Progenitor cell of endocrine pancreas (in vitro differentiated cells): ENCODE measurements at regions not wholly inside any gene's neighbourhood (a gene's known extent, or its start where the extent isn't known, plus 50 kb on each side); places are given as distances from the start of the nearest gene placed in this dataset.

Experiments
- DNase-seq: peaks from one replicate; pipeline ENCODE4 v3.0.0; 2021; ENCODE audit warnings: low spot score; ENCODE audit not compliant: unreplicated experiment
- H3K27ac Mint-ChIP-seq: 2 replicates; pipeline ENCODE4 v1.8.0; 2021; ENCODE audit warnings: mild to moderate bottlenecking, moderate library complexity, mixed read lengths
- H3K27me3 Mint-ChIP-seq: 2 replicates; pipeline ENCODE4 v1.8.0; 2021; ENCODE audit warnings: mixed read lengths
- H3K36me3 Mint-ChIP-seq: 2 replicates; pipeline ENCODE4 v1.8.0; 2022; ENCODE audit warnings: mixed read lengths; ENCODE audit not compliant: insufficient read depth
- H3K4me1 Mint-ChIP-seq: 2 replicates; pipeline ENCODE4 v1.8.0; 2021; ENCODE audit warnings: low read depth, mixed read lengths
- H3K4me3 Mint-ChIP-seq: 2 replicates; pipeline ENCODE4 v1.8.0; 2021; ENCODE audit warnings: low read depth, mild to moderate bottlenecking, moderate library complexity, mixed read lengths
- H3K9me3 Mint-ChIP-seq: 2 replicates; pipeline ENCODE4 v1.8.0; 2021; ENCODE audit warnings: low read depth, mixed read lengths
- CTCF ChIP-seq: fragments of 200-600 bp; sonication (generic); IDR thresholded peaks from one replicate; pipeline ENCODE4 v1.5.0; 2021; ENCODE audit warnings: antibody characterized with exemption, mild to moderate bottlenecking; ENCODE audit not compliant: unreplicated experiment

- Mint-ChIP-seq H3K27me3 (no peaks in the 10 kb centered on the region), H3K36me3 (peaks cover 4% of the 10 kb centered on the region), H3K9me3 (no peaks in the 10 kb centered on the region), H3K27ac (peak overlapping the region; percentile 39), H3K4me1 (peaks cover 24% of the 10 kb centered on the region), H3K4me3 (no peak overlapping the region)
- no peak for DNase-seq
- no peak for TF ChIP-seq CTCF
Observed at GRCh38 chr1:39128959-39129358, 75.5 kb upstream of the MACF1 start.

DNA sequence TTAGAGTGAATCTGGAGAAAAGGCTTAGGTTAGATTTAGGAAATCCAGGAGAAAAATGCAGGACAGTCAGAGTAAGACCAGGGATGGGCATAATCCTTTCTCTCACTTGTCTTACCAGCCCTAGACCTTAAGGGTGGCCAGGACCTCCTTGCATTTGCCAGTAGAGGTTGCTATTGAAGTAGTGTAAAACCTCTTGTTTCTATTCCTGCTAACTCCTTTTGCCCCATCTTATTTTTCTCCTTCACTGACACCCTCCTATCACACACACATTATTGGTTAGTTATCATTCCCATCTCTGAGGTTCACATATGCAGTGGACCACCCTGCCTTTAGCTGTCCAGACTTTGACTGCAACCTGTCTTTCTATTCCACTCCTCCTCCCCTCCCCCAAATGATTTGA is 75.0 kb upstream of the MACF1 start:
- no peak for DNase-seq
- no peak for TF ChIP-seq CTCF
- Mint-ChIP-seq H3K27ac (no peak overlapping the region), H3K4me1 (peaks cover 24% of the 10 kb centered on the region), H3K36me3 (peaks cover 4% of the 10 kb centered on the region), H3K27me3 (no peaks in the 10 kb centered on the region), H3K4me3 (no peak overlapping the region), H3K9me3 (no peaks in the 10 kb centered on the region)

DNA sequence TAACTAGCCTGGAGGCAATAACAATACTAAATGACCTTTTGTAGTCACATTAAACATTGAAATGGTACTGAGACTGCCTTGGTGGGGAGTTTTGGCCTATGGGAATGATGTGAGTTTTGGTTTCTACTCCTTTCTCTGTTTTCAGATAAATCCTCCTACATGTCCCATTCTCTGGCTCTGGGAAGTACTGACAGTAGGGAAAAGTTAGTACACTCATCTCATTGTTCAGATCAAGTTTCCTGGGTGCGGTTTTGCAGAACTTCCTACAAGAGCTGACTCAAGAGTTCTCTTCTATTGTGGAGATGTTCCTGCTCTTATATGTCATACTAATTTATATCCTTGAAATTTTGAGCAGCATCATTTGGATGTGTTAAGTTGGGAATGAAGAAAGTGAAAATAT is 74.2 kb upstream of the MACF1 start:
- Mint-ChIP-seq H3K36me3 (peaks cover 2% of the 10 kb centered on the region), H3K4me1 (peaks cover 24% of the 10 kb centered on the region), H3K27ac (no peak overlapping the region), H3K9me3 (no peaks in the 10 kb centered on the region), H3K27me3 (no peaks in the 10 kb centered on the region), H3K4me3 (no peak overlapping the region)
- no peak for DNase-seq
- TF ChIP-seq CTCF = no peak

- H3K4me1 Mint-ChIP-seq = peaks cover 24% of the 10 kb centered on the region
Observed at GRCh38 chr1:39131940-39132339, 72.6 kb upstream of the MACF1 start.

GRCh38 chr1:39132505-39133339 is 71.8 kb upstream of the MACF1 start:
- Mint-ChIP-seq H3K4me1 (peaks cover 21% of the 10 kb centered on the region), H3K4me3 (no peak overlapping the region)

More at GRCh38 chr1:39131940-39132339, 72.6 kb upstream of the MACF1 start:
- no peak overlapping the region for H3K4me3 Mint-ChIP-seq
- H3K27me3 Mint-ChIP-seq = no peaks in the 10 kb centered on the region
- TF ChIP-seq CTCF = no peak
- H3K36me3 Mint-ChIP-seq = no peaks in the 10 kb centered on the region
- no peak for DNase-seq
- no peaks in the 10 kb centered on the region for H3K9me3 Mint-ChIP-seq
- H3K27ac Mint-ChIP-seq = peak overlapping the region; percentile 39

More at GRCh38 chr1:39132505-39133339, 71.8 kb upstream of the MACF1 start:
- peak; percentile 32 for DNase-seq
- Mint-ChIP-seq H3K27ac (peak overlapping the region; percentile 89), H3K27me3 (no peaks in the 10 kb centered on the region), H3K36me3 (no peaks in the 10 kb centered on the region), H3K9me3 (no peaks in the 10 kb centered on the region)
- peak; percentile 54 for TF ChIP-seq CTCF
